Endometrium (tissue), 2 donors: ENCODE measurements at regions not wholly inside any gene's neighbourhood (a gene's known extent, or its start where the extent isn't known, plus 50 kb on each side); places are given as distances from the start of the nearest gene placed in this dataset.
"Not testable (repeated sequence)": the region's sequence is repeated elsewhere in the genome, so short reads cannot be mapped to it uniquely, and the experiment has no call there.

Experiments used
- FAIRE-seq: peaks from 2 replicates; lab custom pipeline; 2012; peaks lifted over from hg19 to GRCh38; lab: Jason Lieb, UNC
- donor health status: control.
- donor health status: control.

- FAIRE-seq, result not testable (repeated sequence)
Measured at GRCh38 chr6:85356743-85357142, 93.1 kb upstream of the NT5E start.

GRCh38 chr6:85355816-85356215, 94.1 kb upstream of the NT5E start:
- FAIRE-seq, result no peak

GRCh38 chr6:85354761-85355618, 94.9 kb upstream of the NT5E start:
- peak; percentile 51 for FAIRE-seq

GRCh38 chr6:85353012-85353411, 96.9 kb upstream of the NT5E start:
- no peak for FAIRE-seq

GRCh38 chr6:85348643-85349042, 101.2 kb upstream of the NT5E start:
- no peak for FAIRE-seq

- no peak for FAIRE-seq
Measured at GRCh38 chr6:85347812-85348211, 102.1 kb upstream of the NT5E start.

- no peak for FAIRE-seq
Measured at GRCh38 chr6:85346196-85346595, 103.7 kb upstream of the NT5E start.

GRCh38 chr6:85344996-85345395, 104.9 kb upstream of the NT5E start:
- no peak for FAIRE-seq

GRCh38 chr6:85343428-85343827, 106.5 kb upstream of the NT5E start:
- FAIRE-seq, result no peak

GRCh38 chr6:85329196-85329595, 120.7 kb upstream of the NT5E start:
- no peak for FAIRE-seq

- not testable (repeated sequence) for FAIRE-seq
Measured at GRCh38 chr6:85325811-85326210, 124.1 kb upstream of the NT5E start.

- no peak for FAIRE-seq
Measured at GRCh38 chr6:85323435-85324040, 126.3 kb upstream of the NT5E start.

- no peak for FAIRE-seq
Measured at GRCh38 chr6:85322446-85323105, 127.3 kb upstream of the NT5E start.

- FAIRE-seq, result no peak
Measured at GRCh38 chr6:85321906-85322305, 128.0 kb upstream of the NT5E start.

- FAIRE-seq, result no peak
Measured at GRCh38 chr6:85314586-85314985, 135.3 kb upstream of the NT5E start.

GRCh38 chr6:85300581-85300980, 149.3 kb upstream of the NT5E start:
- FAIRE-seq, result no peak

GRCh38 chr6:85298553-85298952, 151.3 kb upstream of the NT5E start:
- FAIRE-seq, result no peak

- FAIRE-seq, result no peak
Measured at GRCh38 chr6:85291326-85291725, 158.6 kb upstream of the NT5E start.

- no peak for FAIRE-seq
Measured at GRCh38 chr6:85287654-85288053, 162.2 kb upstream of the NT5E start.

GRCh38 chr6:85287158-85287557, 162.7 kb upstream of the NT5E start:
- FAIRE-seq, result no peak

- not testable (repeated sequence) for FAIRE-seq
Measured at GRCh38 chr6:85286507-85286906, 163.4 kb upstream of the NT5E start.

GRCh38 chr6:85285934-85286333, 163.9 kb upstream of the NT5E start:
- no peak for FAIRE-seq

- FAIRE-seq, result no peak
Measured at GRCh38 chr6:85285114-85285513, 164.8 kb upstream of the NT5E start.
